OCI-LY7 (cell line): ENCODE measurements at regions not wholly inside any gene's neighbourhood (a gene's known extent, or its start where the extent isn't known, plus 50 kb on each side); places are given as distances from the start of the nearest gene placed in this dataset.
"Not testable (repeated sequence)": the region's sequence is repeated elsewhere in the genome, so short reads cannot be mapped to it uniquely, and the experiment has no call there.

Source experiments
- BruUV-seq: library from RNA; stranded (reverse); fragments of 400-500 nt; replicated peaks from 2 replicates; lab custom pipeline; 2021; lab: Mats Ljungman, UMichigan
- CTCF ChIA-PET: fragments of 300-600 bp; sonication (Branson Sonifier 250); formaldehyde crosslinking; loops from one replicate; lab custom pipeline; 2022; ENCODE audit warnings: antibody characterized with exemption; ENCODE audit not compliant: unreplicated experiment; lab: Charles Lee
- POLR2A ChIA-PET: fragments of 300-600 bp; sonication (Branson Sonifier 250); formaldehyde crosslinking; loops from one replicate; lab custom pipeline; 2022; ENCODE audit warnings: antibody characterized with exemption; lab: Charles Lee
- DNase-seq: peaks from one replicate; pipeline ENCODE4 v3.0.0-alpha.2; 2015; ENCODE audit warnings: low spot score
- H2AFZ ChIP-seq: fragments of 200-600 bp; sonication (generic), shearing (Covaris generic); 2 replicates; pipeline ENCODE4 v1.6.1; 2014; ENCODE audit warnings: mild to moderate bottlenecking, antibody characterized with exemption, low read length, moderate library complexity
- H3K27ac ChIP-seq: fragments of 200-600 bp; sonication (generic); 2 replicates; pipeline ENCODE4 v1.5.1; 2014; ENCODE audit warnings: mixed run types, low read depth, mild to moderate bottlenecking, moderate library complexity, low read length, inconsistent platforms; ENCODE audit not compliant: poor library complexity, severe bottlenecking
- H3K36me3 ChIP-seq: fragments of 200-600 bp; sonication (generic); 2 replicates; pipeline ENCODE4 v1.6.1; 2014; ENCODE audit warnings: mild to moderate bottlenecking, antibody characterized with exemption, low read length, moderate library complexity, mixed read lengths; ENCODE audit not compliant: insufficient read depth
- H3K4me1 ChIP-seq: fragments of 200-600 bp; sonication (generic); 2 replicates; pipeline ENCODE4 v1.5.1; 2014; ENCODE audit warnings: mild to moderate bottlenecking, low read length; ENCODE audit not compliant: insufficient read depth, poor library complexity, severe bottlenecking
- H3K4me2 ChIP-seq: fragments of 200-600 bp; sonication (generic); 2 replicates; pipeline ENCODE4 v1.6.1; 2014; ENCODE audit warnings: mild to moderate bottlenecking, low read length
- H3K4me3 ChIP-seq: fragments of 200-600 bp; sonication (generic); 2 replicates; pipeline ENCODE4 v1.5.1; 2014; ENCODE audit warnings: mild to moderate bottlenecking, low read depth, low read length; ENCODE audit not compliant: poor library complexity, severe bottlenecking
- H3K79me2 ChIP-seq: fragments of 200-600 bp; sonication (generic); 2 replicates; pipeline ENCODE4 v1.6.1; 2016; ENCODE audit warnings: low read depth, mild to moderate bottlenecking, low read length, moderate library complexity, mixed read lengths; ENCODE audit not compliant: insufficient read depth
- H3K9me2 ChIP-seq: fragments of 200-600 bp; sonication (generic); 2 replicates; pipeline ENCODE4 v1.6.1; 2016; ENCODE audit warnings: mild to moderate bottlenecking, low read length, mixed read lengths; ENCODE audit not compliant: insufficient read depth
- H3K9me3 ChIP-seq: fragments of 200-600 bp; sonication (generic); 2 replicates; pipeline ENCODE4 v1.6.1; 2014; ENCODE audit warnings: mild to moderate bottlenecking, mixed run types, low read length, mixed read lengths
- H4K20me1 ChIP-seq: fragments of 200-600 bp; sonication (generic); 2 replicates; pipeline ENCODE4 v1.6.1; 2014; ENCODE audit warnings: mild to moderate bottlenecking, antibody characterized with exemption, low read length, moderate library complexity, mixed read lengths; ENCODE audit not compliant: insufficient read depth
- CTCF ChIP-seq: fragments of 200-600 bp; sonication (generic); conservative IDR thresholded peaks from 2 replicates; pipeline ENCODE4 v1.5.1; 2014; ENCODE audit warnings: mild to moderate bottlenecking, antibody characterized with exemption, low read length, moderate library complexity, mixed read lengths
- EZH2phosphoT487 ChIP-seq: fragments of 200-600 bp; sonication (generic); IDR thresholded peaks from 2 replicates; pipeline ENCODE4 v1.6.1; 2018; ENCODE audit warnings: low read depth, borderline replicate concordance, mild to moderate bottlenecking, mixed run types, antibody characterized with exemption, low read length, moderate library complexity, mixed read lengths
- intact Hi-C: fragments of 100-400 bp; cut with micrococcal nuclease; formaldehyde crosslinking; loops from one replicate; pipeline ENCODE4 v1.10.0; 2022; ENCODE audit not compliant: unreplicated experiment

GRCh38 chrX:124440695-124441094 is 94.3 kb downstream of the SH2D1A start:
- TF ChIP-seq EZH2phosphoT487 (no peak), CTCF (no peak)
- H2AFZ ChIP-seq: no peak overlapping the region
- no peaks in the 10 kb centered on the region for H3K79me2 ChIP-seq
- H3K9me2 ChIP-seq: no peaks in the 10 kb centered on the region
- BruUV-seq: no TSS peak
- no peak overlapping the region for H3K4me3 ChIP-seq
- no peak overlapping the region for H3K4me2 ChIP-seq
- H3K27ac ChIP-seq: no peak overlapping the region
- DNase-seq: no peak
- no peaks in the 10 kb centered on the region for H3K4me1 ChIP-seq
- no peaks in the 10 kb centered on the region for H3K9me3 ChIP-seq
- intact Hi-C loops: no loop called here
- H4K20me1 ChIP-seq: no peaks in the 10 kb centered on the region
- no peaks in the 10 kb centered on the region for H3K36me3 ChIP-seq
- CTCF ChIA-PET: no interaction called here
- POLR2A ChIA-PET: no interaction called here

GRCh38 chrX:124441971-124442590 is 95.7 kb downstream of the SH2D1A start:
- no peak overlapping the region for H2AFZ ChIP-seq
- BruUV-seq: no TSS peak
- no peaks in the 10 kb centered on the region for H4K20me1 ChIP-seq
- H3K9me3 ChIP-seq: no peaks in the 10 kb centered on the region
- no peaks in the 10 kb centered on the region for H3K79me2 ChIP-seq
- ChIA-PET POLR2A (no interaction called here), CTCF (no interaction called here)
- no peak overlapping the region for H3K4me2 ChIP-seq
- H3K36me3 ChIP-seq: no peaks in the 10 kb centered on the region
- no peaks in the 10 kb centered on the region for H3K9me2 ChIP-seq
- H3K4me1 ChIP-seq: no peaks in the 10 kb centered on the region
- H3K27ac ChIP-seq: no peak overlapping the region
- TF ChIP-seq EZH2phosphoT487 (no peak), CTCF (no peak)
- DNase-seq: no peak
- H3K4me3 ChIP-seq: no peak overlapping the region
- intact Hi-C loops: no loop called here

GRCh38 chrX:124455966-124456365 is 109.6 kb downstream of the SH2D1A start:
- Histone ChIP-seq H3K4me2 (no peak overlapping the region), H3K36me3 (no peaks in the 10 kb centered on the region), H3K4me1 (no peaks in the 10 kb centered on the region), H3K9me3 (no peaks in the 10 kb centered on the region), H4K20me1 (no peaks in the 10 kb centered on the region), H2AFZ (no peak overlapping the region), H3K4me3 (no peak overlapping the region), H3K27ac (no peak overlapping the region), H3K79me2 (no peaks in the 10 kb centered on the region), H3K9me2 (no peaks in the 10 kb centered on the region)
- POLR2A ChIA-PET: no interaction called here
- BruUV-seq: no TSS peak
- intact Hi-C loops: no loop called here
- DNase-seq: no peak
- CTCF ChIA-PET: no interaction called here
- TF ChIP-seq CTCF (no peak), EZH2phosphoT487 (no peak)

GRCh38 chrX:124459851-124460250 is 113.5 kb downstream of the SH2D1A start:
- H3K4me3 ChIP-seq, H3K79me2 ChIP-seq, intact Hi-C loops, H3K9me2 ChIP-seq, H3K4me1 ChIP-seq, H3K4me2 ChIP-seq, DNase-seq, POLR2A ChIA-PET, CTCF ChIA-PET, H2AFZ ChIP-seq, BruUV-seq, H3K27ac ChIP-seq, H3K9me3 ChIP-seq, H4K20me1 ChIP-seq, H3K36me3 ChIP-seq: not testable (repeated sequence)
